GDM1 (cell line): ENCODE measurements at regions not wholly inside any gene's neighbourhood (a gene's known extent, or its start where the extent isn't known, plus 50 kb on each side); places are given as distances from the start of the nearest gene placed in this dataset.

Experiments
- DNase-seq: peaks from one replicate; lab custom pipeline; 2025; lab: John Stamatoyannopoulos, UW

- no peak for DNase-seq
These were observed 217.6 kb upstream of the SPRED2 start for GRCh38 chr2:65649811-65650589.

GRCh38 chr2:65647249-65647842 is 214.9 kb upstream of the SPRED2 start:
- no peak for DNase-seq

GRCh38 chr2:65640793-65641103 is 208.3 kb upstream of the SPRED2 start:
- no peak for DNase-seq

- DNase-seq = no peak
These were observed 206.9 kb upstream of the SPRED2 start for GRCh38 chr2:65639156-65639864.

- no peak for DNase-seq
These were observed 206.0 kb upstream of the SPRED2 start for GRCh38 chr2:65638443-65638842.

GRCh38 chr2:65636813-65637483 is 204.5 kb upstream of the SPRED2 start:
- no peak for DNase-seq

GRCh38 chr2:65636024-65636423 is 203.6 kb upstream of the SPRED2 start:
- DNase-seq = no peak

GRCh38 chr2:65634304-65634703 is 201.9 kb upstream of the SPRED2 start:
- DNase-seq = no peak

- DNase-seq = no peak
These were observed 198.2 kb upstream of the SPRED2 start for GRCh38 chr2:65630643-65631042.

- no peak for DNase-seq
These were observed 195.8 kb upstream of the SPRED2 start for GRCh38 chr2:65628156-65628555.

- DNase-seq = no peak
These were observed 194.4 kb upstream of the SPRED2 start for GRCh38 chr2:65626831-65627230.

- DNase-seq = no peak
These were observed 193.6 kb upstream of the SPRED2 start for GRCh38 chr2:65625982-65626381.

- no peak for DNase-seq
These were observed 190.6 kb upstream of the SPRED2 start for GRCh38 chr2:65622951-65623535.

- DNase-seq = no peak
These were observed 190.1 kb upstream of the SPRED2 start for GRCh38 chr2:65622499-65622898.

- no peak for DNase-seq
These were observed 188.1 kb upstream of the SPRED2 start for GRCh38 chr2:65620524-65620923.

GRCh38 chr2:65620026-65620425 is 187.6 kb upstream of the SPRED2 start:
- no peak for DNase-seq

GRCh38 chr2:65615602-65616001 is 183.2 kb upstream of the SPRED2 start:
- DNase-seq = no peak

GRCh38 chr2:65613968-65614555 is 181.7 kb upstream of the SPRED2 start:
- DNase-seq = no peak

- DNase-seq = no peak
These were observed 179.1 kb upstream of the SPRED2 start for GRCh38 chr2:65611488-65611887.

GRCh38 chr2:65608916-65609315 is 176.5 kb upstream of the SPRED2 start:
- no peak for DNase-seq

GRCh38 chr2:65608466-65608865 is 176.1 kb upstream of the SPRED2 start:
- DNase-seq = no peak
